Activated CD4-positive, alpha-beta T cell treated with anti-CD3 and anti-CD28 coated beads for 4 hours (primary cell): ENCODE measurements at regions not wholly inside any gene's neighbourhood (a gene's known extent, or its start where the extent isn't known, plus 50 kb on each side); places are given as distances from the start of the nearest gene placed in this dataset.
"Not testable (repeated sequence)": the region's sequence is repeated elsewhere in the genome, so short reads cannot be mapped to it uniquely, and the experiment has no call there.

Experiments used
- DNase-seq, 2 donors: peaks; one replicate each; pipeline ENCODE4 v3.0.0-alpha.2; 2020

DNA sequence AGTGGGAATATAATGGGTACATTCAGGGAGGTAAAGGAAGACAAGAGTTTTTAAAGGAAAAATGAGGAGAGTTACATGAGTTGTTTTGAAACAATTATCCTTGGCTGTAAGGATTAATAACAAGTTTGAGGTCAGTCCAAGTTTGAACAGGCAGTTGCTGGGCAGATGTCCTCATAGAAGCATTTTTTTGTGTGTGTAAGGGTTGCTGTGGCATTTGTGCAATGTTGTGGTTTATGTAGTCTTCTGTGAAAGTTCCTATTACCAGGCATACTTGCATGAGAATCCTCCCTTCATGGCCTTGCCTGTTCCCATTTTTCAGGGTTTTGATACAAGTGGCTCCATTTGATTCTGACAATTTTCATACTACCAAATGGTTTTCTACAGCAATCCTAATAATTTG, 400.2 kb downstream of the KCNA4 start:
- DNase-seq = no peak

DNA sequence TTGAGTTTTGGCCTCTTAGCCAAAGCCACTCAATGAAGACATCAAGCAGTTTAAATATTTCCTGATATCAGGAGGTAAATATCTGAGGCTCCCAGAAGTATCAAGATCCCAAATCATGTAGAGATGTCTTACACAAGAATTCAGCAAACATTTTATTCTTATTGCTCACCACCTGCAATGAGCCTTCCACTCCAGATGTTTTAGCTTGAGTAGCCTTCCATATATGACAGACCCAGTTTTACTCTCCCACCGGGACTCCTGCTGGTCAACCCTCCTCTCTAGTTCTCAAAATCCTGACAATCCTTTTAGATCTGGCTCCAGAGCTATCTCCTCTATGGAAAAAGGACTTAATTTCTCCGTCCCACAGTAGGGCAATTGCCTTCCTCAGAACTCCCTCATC, 404.4 kb downstream of the KCNA4 start:
- no peak for DNase-seq

DNA sequence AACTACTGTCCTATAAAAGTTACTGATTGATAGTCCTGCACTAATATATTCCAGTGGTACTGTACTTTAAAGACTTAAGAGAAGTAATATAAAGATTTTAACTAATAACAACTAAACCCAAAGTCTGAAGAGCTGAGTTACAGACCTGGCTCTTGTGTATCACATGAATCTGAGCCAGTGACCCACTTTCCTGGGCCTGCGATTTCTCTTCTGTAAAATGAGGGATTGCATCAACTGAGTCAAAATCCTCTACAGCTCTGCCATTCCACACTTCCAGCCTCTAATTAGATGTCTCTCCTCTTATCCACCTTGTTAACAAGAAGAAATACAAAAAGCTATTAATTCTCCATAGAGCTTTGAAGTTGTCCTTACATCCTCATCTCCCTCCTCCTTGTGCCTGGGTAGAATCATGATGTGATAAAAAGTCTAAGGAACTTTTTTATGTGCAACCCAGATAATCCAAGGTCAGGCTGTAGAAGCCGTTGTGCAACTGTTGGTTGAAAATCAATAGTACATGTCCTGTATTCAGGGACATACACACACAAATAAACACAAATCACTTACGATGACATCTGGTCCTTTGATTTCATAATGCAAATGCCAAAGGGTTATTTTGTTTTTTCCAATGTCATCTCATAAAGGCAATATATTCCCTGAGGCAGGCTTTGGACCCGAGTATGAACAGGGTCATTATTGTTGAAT, 410.3 kb downstream of the KCNA4 start:
- no peak for DNase-seq

DNA sequence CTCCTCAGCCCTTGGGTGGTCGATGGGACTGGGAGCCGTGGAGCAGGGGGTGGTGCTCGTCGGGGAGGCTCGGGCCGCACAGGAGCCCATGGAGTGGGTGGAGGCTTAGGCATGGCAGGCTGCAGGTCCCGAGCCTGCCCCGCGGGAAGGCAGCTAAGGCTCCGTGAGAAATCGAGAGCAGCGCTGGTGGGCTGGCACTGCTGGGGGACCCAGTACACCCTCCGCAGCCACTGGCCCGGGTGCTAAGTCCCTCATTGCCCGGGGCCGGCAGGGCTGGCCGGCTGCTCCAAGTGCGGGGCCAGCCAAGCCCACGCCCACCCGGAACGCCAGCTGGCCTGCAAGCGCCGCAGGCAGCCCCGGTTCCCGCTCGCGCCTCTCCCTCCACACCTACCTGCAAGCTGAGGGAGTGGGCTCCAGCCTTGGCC, 416.7 kb downstream of the KCNA4 start:
- not testable (repeated sequence) for DNase-seq

DNA sequence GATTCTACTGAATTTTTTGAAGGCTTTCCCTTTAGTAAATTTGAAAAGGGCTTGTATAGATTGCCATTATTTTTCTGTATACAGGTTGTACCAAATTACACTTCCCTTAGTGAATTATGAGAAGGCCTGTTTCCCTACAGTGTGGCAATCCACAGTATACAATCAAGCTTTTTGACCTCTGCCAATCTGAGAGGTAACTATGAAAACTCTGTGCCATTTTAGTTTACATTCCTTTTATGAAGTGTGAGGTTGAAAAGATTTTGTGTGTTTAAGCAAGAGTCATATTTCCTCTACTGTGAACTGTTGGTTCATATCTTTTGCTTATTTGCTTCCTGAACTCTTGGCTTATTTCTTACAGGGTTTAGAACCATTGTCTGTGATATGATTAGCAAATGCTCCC, 432.5 kb downstream of the KCNA4 start:
- no peak for DNase-seq

DNA sequence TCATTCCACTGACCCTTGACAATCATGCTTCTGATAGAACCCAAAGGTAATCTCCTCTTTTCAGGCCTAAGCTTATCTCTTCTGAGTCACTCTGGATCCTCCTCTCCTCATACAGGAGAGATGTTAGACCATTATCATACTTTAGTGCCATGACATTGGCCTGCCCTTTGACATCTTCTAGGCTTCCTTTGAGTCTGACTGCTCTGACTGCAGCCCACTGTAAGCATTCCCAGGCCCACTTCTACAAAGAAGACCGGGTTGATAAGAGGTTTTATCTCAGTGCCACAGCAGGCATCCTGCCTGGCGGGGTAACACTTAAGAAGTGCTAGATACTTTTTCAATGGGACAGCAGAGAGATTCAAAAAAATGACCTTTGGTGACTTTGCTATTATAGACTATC, 438.0 kb downstream of the KCNA4 start:
- no peak for DNase-seq

DNA sequence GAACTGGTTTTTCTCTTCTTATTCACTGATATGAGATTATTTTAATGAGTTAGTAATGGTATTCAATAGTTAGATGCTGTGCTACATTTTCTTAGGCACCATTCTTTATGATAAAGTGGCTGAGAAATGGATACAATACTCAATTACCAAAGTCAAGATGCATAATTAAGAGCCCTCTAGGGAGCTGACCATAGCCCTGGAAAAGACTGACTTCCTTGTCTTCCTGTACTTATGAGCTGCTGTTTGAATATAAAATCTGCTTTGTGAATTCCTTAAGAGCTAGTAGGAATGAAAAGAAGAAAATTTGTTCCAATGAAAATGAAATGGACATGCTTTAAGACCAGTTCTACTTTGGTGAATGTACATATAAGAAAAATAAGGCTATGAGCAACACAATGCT, 452.3 kb downstream of the KCNA4 start:
- no peak for DNase-seq

DNA sequence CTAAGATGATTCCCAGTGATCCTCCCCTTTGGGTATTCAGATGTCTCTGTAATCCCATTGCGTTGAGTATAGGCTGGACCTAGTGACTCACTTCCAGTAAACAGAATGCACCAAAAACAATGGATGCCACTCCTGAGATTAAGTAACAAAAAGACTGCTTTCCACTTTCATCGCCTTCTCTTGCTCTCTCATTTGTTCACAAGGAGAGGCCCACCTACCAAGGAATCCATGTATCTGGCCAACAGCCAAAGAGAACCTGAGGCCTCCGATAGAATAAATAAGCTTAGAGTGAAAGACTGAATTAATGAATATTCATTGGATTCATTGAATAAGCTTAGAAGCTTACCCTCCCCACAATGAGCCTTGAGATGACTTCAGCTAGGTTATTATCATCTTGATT, 454.6 kb downstream of the KCNA4 start:
- DNase-seq = no peak

DNA sequence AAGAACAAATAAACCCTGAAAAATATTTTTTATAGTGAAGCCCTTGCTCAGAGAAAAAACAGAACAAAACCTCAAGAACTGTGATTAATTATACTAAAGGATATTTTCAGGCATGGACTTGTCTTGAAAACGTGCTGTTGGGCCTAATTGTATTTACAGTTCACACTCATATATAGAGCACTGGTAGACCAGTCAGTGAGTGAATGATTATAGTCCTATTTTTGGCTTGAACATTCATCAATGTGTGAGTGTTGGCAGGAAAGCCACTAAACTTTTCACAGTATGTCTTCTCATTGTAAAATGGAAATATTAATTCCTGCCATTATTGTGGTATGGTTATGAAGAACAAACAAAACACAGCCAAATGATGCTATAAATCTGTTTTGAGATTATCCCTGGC, 462.8 kb downstream of the KCNA4 start:
- DNase-seq = no peak

DNA sequence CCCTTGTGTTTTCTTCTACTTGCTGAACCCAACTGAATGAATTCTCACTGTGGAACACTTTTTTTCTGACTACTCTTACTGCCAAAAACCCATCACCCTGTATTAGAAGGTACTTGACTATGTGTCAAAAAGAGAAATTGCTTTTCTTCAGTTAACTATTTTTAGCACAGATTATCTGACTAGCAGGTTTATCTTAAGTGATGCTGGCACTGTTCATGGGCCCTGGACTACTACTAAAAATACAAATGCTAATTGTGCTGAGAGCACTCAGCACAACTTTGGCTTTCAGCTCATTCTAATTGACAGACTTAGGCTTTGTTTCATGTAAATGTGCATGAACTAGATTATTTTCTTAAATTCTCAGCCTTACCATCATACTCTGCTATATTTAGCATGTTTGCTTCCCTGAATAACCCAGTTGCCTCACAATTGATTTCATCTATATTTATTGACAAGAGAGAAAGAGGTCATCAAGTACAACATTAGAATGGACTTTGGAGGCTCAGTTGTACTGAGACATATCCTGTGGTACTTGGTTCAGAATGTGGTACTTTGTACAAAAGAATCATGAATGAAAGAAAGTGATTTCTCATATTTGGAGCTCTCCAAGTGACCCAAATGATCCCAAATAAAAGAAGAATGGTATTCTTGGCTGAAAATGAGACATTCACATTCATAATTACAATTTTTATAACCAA, 478.3 kb downstream of the KCNA4 start:
- no peak for DNase-seq

DNA sequence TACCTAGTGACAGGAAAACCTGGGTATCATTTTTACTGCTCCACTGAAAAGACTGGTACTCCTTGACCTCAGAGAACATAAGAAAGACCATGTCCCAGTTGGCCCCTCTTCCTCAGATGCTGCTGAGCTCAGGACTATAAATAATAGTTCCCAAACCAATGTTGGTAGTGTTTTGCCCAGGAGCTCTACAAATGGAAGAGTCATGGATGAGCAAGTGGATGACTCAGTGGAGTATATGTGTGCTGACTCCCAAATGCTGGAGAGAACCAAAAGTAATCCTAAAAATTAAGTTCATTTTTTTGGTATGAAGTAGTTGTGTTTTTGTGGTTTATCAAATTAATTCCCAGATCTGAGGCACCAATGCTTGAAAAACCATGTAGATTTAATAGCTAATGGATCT, 482.0 kb downstream of the KCNA4 start:
- no peak for DNase-seq

DNA sequence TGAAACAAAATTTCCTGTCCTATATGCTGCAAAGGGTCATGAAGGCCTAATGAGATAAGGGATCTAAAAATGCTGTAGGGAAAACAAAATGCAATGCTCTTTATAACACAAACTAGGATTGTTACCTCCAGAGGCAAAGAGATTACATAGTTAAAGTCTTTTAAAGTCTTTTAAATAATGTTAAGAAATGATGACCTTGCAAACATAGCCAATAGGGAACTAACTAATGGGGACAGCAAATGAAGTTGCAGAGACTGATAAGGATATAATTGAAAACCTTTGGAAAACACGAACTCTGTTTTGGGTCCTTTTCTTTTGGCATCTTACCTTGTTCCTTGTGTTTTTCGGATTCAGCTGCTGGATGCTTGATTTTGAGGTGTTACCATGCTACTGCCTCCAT, 485.9 kb downstream of the KCNA4 start:
- DNase-seq = no peak

DNA sequence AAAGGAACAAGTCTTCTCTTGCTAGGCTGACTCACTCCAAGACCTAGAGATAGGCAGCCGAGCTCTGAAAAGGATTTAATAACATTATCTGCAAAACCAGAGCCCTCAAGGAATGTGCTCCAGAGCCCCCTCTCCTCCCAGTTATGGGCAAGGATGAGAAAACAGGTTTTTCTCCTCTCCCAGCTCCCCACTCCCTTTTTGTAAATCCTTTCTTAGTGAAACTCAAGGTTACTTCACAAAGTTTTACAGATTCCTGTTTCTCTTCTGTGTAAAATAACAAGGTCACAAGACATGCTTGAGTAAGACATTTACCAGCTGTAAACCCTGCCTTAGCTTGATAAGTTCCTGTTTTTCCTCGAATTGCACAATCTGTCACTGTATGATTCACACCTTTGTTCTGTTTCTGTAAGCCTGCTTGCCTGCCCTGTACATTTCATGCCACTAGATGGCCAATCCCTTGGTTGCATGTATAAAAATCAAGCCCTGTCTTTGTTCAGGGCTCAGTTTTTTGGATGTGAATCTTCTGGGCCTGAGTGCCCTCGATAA, 489.4 kb downstream of the KCNA4 start:
- no peak for DNase-seq

DNA sequence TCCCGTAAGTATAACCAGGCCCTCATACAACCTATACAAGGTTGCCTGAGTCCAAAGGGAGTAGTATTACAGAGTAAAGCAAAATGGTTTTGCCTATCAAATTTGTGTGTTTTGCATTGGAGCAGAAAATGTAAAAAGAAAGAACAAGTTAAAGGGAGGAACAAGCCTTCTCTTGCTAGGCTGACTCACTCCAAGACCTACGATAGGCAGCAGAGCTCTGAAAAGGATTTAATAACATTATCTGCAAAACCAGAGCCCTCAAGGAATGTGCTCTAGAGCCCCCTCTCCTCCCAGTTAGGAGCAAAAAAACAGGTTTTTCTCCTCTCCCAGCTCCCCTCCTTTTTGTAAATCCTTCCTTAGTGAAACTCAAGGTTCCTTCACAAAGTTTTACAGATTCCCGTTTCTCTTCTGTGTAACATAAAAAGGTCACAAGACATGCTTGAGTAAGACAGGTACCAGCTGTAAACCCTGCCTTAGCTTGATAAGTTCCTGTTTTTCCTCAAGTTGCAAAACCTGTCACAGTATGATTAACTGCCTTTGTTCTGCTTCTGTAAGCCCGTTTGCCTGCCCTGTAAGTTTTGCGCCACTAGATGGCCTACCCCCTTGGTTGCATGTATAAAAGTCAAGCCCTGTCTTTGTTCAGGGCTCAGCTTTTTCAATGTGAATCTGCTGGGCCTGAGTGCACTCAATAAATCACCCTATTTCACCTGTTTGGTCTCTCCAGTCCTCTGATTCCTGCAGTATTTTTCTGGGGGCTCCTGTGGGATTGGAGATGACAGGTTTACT, 498.2 kb downstream of the KCNA4 start:
- no peak for DNase-seq

DNA sequence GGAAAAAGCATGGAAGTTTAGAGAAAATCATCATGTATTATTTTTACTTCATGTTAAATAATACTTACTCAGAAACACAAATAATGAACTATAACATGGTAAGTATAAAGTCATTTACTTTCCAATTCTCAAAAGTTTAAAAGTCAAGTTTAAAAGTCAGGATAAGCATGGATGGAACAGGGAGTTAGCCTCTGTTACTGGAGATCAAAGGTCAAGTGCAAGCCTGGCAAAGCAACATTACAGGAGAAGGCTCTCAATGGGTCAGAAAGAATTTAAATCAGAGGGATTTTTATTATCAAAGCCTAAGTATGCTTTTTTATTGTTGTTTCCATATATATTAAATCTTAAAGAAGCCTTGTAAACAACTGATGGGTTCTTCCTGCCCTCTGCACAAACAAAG, 505.4 kb downstream of the KCNA4 start:
- DNase-seq = no peak

DNA sequence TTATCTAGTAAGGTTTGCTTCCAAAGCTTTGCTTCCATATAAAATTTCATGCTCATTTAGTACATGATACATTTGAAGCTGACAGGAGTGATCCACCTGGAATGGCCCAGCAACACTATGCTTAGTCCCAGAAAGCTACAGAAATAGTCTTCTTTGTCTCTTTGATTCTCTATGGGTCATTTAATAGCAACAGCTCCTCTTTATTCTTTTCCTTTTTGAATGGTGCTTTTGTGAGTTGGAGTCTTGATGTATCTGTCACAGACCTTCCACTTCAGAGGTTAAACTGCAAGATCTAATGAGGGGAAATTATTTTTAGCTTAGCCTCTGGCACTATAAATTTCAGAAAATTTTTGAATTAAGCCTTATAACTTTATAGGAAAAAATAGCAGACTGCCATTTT, 509.5 kb downstream of the KCNA4 start:
- no peak for DNase-seq

DNA sequence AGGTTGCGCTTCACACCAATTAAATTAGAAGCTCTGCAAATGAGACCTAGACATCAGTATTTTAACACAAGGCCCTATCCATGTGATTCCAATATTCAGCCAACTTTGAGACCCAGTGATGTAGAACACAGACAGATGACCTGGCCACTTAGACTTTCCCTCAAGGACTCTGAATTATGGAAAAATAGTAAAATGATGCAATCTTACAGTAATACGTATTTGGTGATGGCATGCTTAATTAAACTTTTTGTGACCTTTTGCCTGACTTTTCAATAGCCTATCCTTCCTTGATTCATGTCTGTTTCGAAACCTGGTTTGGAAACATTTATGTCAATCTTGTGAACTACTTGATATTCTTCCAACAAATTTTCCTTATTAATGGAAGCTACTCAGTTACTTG, 521.2 kb downstream of the KCNA4 start:
- DNase-seq = no peak

DNA sequence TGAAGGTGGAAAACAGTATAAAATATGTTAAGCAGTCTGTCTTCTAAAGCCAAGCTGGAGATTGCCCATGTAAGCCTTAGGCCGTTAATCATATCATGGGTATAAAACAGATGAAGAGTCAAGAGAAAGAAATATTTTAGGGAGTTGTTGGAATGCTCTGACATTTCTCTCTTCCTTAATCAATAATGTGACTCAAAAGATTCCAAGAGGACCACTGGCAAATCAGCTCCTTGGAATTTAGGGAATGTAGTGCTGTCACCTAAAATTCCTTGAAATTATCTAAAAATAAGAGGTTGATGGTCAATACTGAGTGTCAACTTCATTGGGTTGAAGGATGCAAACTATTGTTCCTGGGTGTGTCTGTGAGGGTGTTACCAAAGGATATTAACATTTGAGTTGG, 525.9 kb downstream of the KCNA4 start:
- no peak for DNase-seq

DNA sequence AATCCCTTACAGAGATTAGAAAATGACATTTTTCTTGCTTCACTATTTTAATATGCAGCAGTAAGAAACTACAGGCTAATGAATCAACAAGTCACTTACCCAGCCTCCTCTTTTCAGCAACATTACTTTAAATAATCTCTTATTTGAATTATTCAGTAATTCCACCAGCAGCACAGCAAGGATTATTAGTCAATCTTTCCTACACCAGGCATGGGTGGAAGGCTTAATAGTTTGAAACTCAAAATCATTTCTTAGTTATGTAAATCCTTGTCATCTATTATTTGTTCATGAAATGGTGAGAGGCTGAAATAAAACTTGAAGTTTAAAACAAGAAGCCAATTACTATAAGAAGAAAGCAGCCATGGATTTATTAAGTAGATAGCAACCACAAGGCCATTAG, 530.5 kb downstream of the KCNA4 start:
- DNase-seq = no peak

DNA sequence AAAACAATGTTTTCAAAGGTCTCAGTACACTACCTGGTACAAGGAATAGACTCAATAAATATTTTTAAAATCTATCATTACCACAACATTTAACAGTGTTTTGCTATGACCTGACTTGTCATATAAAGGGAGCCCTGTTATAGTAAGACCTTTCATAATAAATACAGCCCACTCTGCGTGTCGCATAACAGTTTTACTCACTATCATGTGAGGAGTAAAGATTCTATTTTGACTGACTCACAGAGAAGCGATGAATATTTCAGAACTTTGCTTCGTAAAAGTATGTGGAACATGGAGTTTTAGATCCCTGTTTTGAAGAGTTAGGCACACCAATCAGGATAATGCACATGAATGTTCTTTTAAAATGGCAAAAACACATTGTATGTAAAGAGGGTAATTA, 531.2 kb downstream of the KCNA4 start:
- DNase-seq = no peak

DNA sequence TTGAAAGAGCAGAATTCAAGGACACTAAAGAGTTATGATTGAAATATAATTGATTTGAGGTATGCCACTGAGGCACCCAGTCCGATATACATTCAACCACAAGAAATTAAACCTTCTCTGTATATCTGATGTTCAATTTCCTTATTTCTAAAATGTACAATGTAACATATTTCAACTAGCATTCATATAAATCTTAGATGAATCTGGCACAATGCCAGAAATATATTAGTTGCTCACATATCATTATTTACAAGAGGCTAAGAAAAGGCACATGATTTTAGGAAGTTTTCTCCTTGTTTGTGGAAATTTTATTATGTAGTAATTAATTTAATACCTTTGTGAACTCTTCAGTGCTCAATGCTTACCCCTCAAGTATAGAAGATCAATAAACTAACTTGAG, 532.3 kb downstream of the KCNA4 start:
- DNase-seq = no peak

DNA sequence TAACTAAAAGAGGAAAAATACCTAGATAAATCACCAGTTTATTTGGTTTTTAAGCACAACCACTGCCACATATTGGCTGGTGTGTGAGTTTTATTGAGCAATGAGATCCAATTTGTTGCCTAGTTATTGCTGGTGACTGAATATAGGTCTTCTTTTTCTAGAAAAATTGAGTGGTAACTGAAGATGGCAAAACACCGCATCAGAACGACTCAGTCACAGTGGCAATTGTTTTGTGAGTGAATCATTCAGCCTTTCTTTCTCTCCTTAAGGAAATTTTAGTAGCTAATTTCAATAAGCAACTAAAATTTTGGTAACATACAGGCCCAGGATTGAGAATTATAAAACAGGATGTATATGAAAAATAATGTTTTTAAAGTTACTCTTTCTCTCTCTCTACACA, 533.0 kb downstream of the KCNA4 start:
- DNase-seq = no peak

DNA sequence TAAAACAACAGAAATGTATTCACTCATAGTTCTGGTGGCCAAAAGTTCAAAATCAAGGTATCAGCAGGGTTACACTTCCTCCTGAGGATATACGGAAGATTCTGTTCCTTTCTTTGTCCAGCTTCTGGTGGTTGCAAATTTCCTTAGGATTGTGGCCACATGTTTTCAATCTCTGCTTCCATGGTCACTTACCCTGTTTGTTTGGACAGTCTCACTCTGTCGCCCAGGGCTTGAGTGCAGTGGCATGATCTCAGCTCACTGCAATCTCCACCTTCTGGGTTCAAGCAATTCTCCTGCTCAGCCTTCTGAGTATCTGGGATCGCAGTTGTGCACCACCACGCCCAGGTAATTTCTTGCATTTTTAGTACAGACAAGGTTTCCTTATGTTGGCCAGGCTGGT, 534.3 kb downstream of the KCNA4 start:
- DNase-seq = no peak

DNA sequence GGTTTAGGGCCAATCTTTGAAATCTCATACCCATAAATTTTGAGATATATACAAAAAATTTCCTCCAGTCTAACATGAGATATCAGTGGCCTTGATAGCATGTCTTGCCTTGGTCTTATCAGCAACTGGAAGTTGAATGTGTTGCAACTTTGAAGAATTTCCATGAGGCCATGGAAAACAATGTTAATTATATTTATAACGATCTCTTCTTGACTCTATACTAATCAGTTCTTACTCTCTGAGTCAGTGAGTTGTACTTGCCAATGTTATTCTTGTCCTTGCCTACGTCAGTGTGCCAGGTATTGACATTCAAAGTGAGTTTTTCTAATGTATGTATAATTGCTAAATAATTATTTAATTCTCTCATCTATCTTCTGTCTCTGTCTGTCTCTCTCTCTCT, 535.1 kb downstream of the KCNA4 start:
- no peak for DNase-seq
